ENCODE measurements at regions not wholly inside any gene's neighbourhood (a gene's known extent, or its start where the extent isn't known, plus 50 kb on each side); places are given as distances from the start of the nearest gene placed in this dataset.

DNA sequence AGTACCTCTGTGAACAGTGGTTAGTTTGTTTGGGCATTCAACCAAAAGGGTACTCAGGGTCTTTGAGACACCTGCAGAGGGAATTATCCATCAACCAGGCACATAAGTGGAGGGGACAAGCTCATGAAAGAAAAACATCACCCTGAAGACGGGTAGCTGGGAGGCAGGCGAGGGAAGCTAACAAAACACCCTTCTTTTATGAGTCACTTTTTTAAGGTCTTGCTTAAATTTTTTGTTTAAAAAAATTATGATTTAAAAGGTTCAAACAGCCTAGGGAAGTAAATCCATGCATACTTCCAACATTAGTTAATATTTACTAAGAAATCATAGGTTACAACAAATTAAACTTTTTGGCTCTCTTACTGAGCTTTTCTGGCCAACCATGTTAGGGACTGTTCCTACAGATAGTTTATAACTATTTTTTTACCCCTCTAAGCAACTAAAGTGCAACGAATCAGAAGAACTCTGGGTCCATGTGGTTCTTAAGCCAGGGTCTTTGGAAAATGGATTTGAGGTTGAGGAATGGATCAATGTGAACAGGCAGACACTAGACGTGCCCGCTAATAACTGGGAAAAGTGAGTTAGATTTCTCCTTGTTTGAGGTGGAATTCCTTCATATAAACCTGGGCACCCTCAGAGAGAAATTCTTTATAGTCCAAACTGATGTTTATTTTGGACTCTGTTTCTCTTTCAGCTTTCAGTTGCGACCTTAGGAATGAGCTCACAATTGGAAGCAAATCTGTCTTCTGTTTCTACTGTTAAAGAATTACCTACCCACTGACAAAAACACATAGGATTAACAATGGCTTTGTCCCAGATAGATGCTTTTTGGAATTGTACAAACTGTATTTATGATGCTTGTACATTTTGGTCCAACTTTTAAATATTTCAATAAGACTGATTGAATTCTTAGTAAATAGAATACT, 123.0 kb downstream of the LYPLAL1 start:
- Histone ChIP-seq H3K36me3 (ENCODE audit: control insufficient read depth, insufficient read depth, low read length) (no peaks in the 10 kb centered on the region), H3K4me3 (ENCODE audit: low read depth, low read length) (no peak overlapping the region), H3K27me3 (ENCODE audit: control insufficient read depth, insufficient read depth, low read length) (peaks cover 5% of the 10 kb centered on the region)
- DNase-seq (ENCODE audit: low read depth) (no peak), FAIRE-seq (no peak)
- TF ChIP-seq, protein P1, sequence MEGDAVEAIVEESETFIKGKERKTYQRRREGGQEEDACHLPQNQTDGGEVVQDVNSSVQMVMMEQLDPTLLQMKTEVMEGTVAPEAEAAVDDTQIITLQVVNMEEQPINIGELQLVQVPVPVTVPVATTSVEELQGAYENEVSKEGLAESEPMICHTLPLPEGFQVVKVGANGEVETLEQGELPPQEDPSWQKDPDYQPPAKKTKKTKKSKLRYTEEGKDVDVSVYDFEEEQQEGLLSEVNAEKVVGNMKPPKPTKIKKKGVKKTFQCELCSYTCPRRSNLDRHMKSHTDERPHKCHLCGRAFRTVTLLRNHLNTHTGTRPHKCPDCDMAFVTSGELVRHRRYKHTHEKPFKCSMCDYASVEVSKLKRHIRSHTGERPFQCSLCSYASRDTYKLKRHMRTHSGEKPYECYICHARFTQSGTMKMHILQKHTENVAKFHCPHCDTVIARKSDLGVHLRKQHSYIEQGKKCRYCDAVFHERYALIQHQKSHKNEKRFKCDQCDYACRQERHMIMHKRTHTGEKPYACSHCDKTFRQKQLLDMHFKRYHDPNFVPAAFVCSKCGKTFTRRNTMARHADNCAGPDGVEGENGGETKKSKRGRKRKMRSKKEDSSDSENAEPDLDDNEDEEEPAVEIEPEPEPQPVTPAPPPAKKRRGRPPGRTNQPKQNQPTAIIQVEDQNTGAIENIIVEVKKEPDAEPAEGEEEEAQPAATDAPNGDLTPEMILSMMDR (IDR thresholded peaks at IDR 0.05; ENCODE audit: insufficient read depth, low read length, severe bottlenecking), result no peak

GRCh38 chr1:219294251-219294650, 120.6 kb downstream of the LYPLAL1 start:
- H3K4me3 ChIP-seq (ENCODE audit: low read depth, low read length), result no peak overlapping the region
- no peak for FAIRE-seq
- TF ChIP-seq, protein P1 (IDR thresholded peaks at IDR 0.05; ENCODE audit: insufficient read depth, low read length, severe bottlenecking), result no peak
- peaks cover 5% of the 10 kb centered on the region for H3K27me3 ChIP-seq (ENCODE audit: control insufficient read depth, insufficient read depth, low read length)
- H3K36me3 ChIP-seq (ENCODE audit: control insufficient read depth, insufficient read depth, low read length), result no peaks in the 10 kb centered on the region
- no peak for DNase-seq (ENCODE audit: low read depth)

GRCh38 chr1:219293410-219293809, 119.7 kb downstream of the LYPLAL1 start:
- no peak for FAIRE-seq

DNA sequence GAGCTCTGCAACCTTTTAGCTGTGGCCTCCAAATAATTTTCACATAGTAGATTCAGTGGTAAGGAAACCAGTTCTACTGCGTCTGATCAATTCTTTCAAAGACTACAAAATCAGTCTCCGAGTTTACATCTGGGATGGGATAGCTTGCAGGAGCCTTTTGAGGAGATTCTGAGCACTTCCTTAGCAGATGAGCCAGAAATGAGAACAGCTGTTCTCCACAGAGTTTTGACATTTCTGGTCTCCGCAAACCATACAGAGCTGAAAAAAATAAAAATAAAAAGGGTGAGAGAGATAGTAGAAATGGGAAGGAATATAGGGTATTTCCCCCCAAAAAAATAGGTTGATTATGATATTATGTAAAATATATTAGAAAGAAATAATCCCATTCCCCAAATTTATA, 119.3 kb downstream of the LYPLAL1 start:
- no peak overlapping the region for H3K4me3 ChIP-seq (ENCODE audit: low read depth, low read length)
- no peaks in the 10 kb centered on the region for H3K36me3 ChIP-seq (ENCODE audit: control insufficient read depth, insufficient read depth, low read length)
- TF ChIP-seq, protein P1 (IDR thresholded peaks at IDR 0.05; ENCODE audit: insufficient read depth, low read length, severe bottlenecking), result no peak
- FAIRE-seq, result no peak
- peaks cover 5% of the 10 kb centered on the region for H3K27me3 ChIP-seq (ENCODE audit: control insufficient read depth, insufficient read depth, low read length)
- no peak for DNase-seq (ENCODE audit: low read depth)

More at GRCh38 chr1:219293410-219293809, 119.7 kb downstream of the LYPLAL1 start:
- Histone ChIP-seq H3K36me3 (ENCODE audit: control insufficient read depth, insufficient read depth, low read length) (no peaks in the 10 kb centered on the region), H3K27me3 (ENCODE audit: control insufficient read depth, insufficient read depth, low read length) (peaks cover 5% of the 10 kb centered on the region), H3K4me3 (ENCODE audit: low read depth, low read length) (no peak overlapping the region)
- TF ChIP-seq, protein P1 (IDR thresholded peaks at IDR 0.05; ENCODE audit: insufficient read depth, low read length, severe bottlenecking), result no peak
- DNase-seq (ENCODE audit: low read depth), result no peak

DNA sequence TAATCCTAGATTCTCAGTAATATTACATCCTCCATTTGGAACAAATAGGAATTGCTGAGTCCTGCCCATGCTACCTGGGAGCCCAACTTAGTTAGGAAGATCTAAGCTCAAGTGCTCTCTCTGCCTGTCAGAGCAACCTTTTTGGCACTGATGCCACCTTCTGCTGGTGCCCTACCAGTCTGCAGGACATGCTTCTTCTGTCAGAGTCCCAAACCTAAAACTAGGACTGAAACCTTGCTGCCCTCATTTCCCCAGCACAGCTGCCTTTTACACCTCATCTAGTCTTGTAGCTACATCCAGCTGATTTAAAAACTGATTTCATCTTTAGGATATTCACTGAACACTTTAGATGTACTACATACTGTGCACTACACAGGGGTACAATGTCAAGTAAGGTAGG, 118.7 kb downstream of the LYPLAL1 start:
- Histone ChIP-seq H3K4me3 (ENCODE audit: low read depth, low read length) (no peak overlapping the region), H3K27me3 (ENCODE audit: control insufficient read depth, insufficient read depth, low read length) (peaks cover 5% of the 10 kb centered on the region), H3K36me3 (ENCODE audit: control insufficient read depth, insufficient read depth, low read length) (no peaks in the 10 kb centered on the region)
- TF ChIP-seq, protein P1 (IDR thresholded peaks at IDR 0.05; ENCODE audit: insufficient read depth, low read length, severe bottlenecking), result no peak
- FAIRE-seq (no peak), DNase-seq (ENCODE audit: low read depth) (no peak)
